AG20443 (cell line): ENCODE measurements at regions not wholly inside any gene's neighbourhood (a gene's known extent, or its start where the extent isn't known, plus 50 kb on each side); places are given as distances from the start of the nearest gene placed in this dataset.

Experiments
- DNase-seq: peaks from one replicate; pipeline ENCODE4 v3.0.0; 2012; ENCODE audit warnings: low spot score, mixed read lengths

DNA sequence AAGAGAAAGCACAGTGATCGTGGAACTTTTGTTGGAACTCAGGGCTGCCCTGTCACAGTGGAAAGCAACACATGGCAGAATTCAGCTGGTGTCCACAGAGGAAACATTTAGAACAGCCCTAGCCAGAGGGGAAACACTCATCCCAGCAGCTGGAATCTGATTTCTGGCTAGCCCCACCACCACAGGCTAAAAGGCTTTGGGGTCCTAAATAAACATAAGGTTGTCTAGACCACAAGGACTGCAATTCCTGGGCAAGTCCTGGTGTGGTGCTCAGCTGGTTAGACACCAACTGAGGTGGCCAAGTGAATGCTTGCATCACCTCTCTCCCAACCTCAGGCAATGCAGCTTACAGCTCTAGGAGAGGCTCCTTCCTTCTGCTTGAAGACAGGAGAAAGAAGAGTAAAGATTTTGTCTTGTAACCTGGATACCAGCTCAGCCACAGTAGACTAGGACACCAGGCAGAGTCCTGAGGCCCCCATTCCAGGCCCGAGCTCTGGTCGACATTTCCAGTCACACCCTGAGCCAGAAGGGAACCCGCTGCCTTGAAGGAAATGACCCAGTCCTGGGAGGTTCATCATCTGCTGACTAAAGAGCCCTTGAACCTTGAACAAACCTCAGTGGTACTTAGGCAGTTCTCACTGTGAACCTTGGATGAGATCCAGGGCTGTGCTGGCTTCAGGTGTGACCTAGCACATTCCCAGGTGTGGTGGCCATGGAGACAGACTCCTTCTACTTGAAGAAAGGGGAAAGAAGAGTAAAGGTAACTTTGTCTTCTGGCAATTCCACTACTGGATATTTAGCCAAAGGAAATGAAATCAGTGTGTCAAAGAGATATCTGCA is 85.4 kb upstream of the PLXNC1 start:
- DNase-seq, result no peak

DNA sequence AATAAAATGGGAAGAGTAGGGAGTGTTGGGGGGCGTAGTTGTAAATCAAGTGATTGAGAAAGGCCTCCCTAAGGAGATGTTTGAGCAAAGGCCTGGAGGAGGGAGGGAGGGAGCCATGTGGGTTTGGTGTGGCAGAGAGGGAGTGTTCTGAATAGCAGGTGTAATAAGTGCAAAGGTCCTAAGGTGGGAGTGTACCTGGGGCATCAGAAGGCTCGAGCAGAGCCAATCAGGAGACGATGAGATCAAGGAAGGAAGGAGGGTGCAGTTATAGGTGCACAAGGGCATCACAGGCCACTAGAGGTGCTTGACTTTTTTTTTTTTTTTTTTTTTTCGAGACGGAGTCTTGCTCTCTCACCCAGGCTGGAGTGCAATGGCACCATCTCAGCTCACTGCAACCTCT is 77.9 kb upstream of the PLXNC1 start:
- no peak for DNase-seq

DNA sequence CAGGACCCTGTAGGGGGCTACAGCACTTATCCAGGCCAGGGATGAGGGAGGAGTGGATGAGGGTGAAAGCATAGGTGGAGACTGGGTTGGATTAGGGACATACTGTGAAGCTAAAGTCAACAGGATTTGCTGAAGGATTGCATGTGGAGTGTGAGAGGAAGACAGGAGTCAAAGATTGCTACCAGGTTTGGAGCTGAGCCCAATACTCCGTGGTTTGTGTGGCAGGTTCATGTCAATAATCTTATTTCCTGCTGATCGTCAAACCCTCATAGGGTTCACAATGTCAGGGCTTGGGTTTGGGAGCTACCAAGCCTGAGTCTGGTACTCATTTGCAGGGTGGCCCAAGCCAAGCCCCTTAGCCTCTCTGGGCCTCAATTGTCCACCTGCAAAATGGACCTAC is 77.1 kb upstream of the PLXNC1 start:
- DNase-seq, result no peak

- DNase-seq, result no peak
Measured at GRCh38 chr12:94073441-94074051, 74.8 kb upstream of the PLXNC1 start.

GRCh38 chr12:94074216-94074979 is 74.0 kb upstream of the PLXNC1 start:
- DNase-seq, result peak; percentile 51

GRCh38 chr12:94074980-94075629 is 73.3 kb upstream of the PLXNC1 start:
- DNase-seq, result peak; percentile 92

DNA sequence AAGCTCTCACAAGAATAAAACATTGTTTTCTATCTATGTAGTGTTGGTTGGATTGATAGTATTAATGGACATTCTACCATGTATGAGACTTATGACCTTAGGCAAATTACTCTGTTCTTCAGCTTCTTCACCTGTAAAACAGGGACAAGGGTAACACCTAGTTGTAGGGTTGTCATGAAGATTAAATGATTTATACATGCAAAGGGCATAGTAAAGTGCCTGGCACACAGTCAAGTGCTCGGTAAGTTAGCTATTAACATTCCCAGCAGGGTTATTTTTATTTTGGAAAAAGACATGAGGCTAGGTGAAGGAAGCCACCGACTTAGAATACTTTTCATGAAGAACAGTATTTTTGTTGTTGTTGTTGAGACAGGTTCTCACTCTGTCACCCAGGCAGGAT is 71.2 kb upstream of the PLXNC1 start:
- DNase-seq, result no peak

DNA sequence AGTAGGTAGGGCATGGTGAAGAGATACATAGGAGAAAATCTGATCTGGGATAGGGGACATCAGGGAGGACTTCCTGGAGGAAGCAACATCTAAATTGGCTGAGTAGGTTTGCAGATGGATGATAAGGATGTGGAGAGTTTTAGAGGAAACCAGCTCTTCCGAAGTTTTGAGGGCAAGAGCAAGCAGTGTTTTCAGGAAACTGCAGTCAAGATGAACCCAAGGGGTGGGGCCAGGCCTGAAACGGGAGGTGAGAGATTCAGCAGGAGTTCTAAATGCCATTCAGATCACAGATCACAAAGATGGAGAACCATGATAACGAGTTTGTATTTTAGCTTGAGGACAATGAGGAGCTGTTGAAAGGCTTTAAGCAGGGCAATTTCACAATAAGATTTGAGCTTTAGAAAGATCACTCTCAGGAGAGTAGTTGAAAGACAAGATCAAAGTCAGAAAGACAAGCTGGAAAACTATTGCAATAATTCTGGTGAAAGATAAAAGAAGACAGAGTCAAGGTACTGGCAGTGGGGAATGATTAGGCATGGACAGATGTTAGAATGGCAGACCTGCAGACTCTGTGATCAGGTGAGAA is 70.1 kb upstream of the PLXNC1 start:
- no peak for DNase-seq

- no peak for DNase-seq
Measured at GRCh38 chr12:94078736-94079509, 69.5 kb upstream of the PLXNC1 start.

DNA sequence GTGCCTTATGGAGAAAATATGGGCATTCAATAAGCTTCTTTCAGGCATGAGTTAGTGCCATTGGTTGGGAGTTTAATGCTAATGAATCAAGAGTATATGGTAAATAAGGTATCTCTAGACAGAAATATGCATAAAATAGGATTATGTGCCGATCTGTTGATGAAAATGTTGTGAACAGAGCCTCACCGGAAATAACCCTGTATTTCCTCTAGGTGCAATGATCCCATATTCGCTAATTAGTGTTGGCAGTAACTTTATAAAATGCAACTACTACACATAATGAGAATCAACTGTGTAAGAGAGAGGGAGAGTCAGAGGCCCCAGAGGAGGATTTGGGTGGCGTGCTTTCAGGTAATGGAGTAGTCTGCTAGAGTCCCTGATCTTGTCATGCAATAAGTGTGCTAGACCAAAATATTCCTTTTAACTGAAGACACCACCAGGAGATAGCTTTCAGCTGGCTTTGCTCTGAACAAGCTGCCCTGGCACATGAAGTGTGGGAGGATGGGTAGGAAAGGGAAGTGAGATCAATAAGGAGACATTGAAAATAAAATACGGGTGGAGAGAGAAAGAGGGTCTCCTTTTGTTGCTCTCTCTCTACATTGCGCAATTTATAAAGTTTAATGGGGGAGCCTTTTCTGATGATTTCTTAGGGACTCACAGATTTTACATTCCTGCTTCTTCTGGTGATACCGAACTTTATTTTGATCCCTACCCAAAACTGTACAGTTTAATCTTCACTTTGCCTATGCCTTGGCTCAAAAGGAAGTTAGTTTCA is 68.6 kb upstream of the PLXNC1 start:
- DNase-seq, result no peak

GRCh38 chr12:94080341-94081009 is 67.9 kb upstream of the PLXNC1 start:
- no peak for DNase-seq

- DNase-seq, result no peak
Measured at GRCh38 chr12:94082690-94083089, 65.7 kb upstream of the PLXNC1 start.

DNA sequence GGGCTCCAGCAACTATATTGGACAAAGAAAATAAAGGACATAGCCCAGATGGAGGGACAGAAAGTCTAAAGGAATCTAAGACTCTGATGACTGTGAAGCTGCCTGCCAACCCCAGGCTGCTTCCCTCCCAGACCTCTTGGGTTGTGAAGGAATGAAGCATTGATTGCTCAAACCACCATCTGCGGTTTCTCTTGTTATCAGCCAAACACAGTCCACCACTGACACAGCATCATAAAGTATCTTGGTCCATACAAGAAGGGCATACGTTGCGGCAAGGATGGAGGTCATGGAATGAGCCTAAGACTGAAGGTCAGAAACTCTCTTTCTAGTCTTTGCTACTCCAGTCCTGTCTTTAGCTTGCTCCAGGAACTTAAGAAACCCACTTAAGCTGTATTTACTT is 58.5 kb upstream of the PLXNC1 start:
- DNase-seq, result peak; percentile 56

- no peak for DNase-seq
Measured at GRCh38 chr12:94091624-94092023, 56.8 kb upstream of the PLXNC1 start.

- no peak for DNase-seq
Measured at GRCh38 chr12:94092516-94093241, 55.7 kb upstream of the PLXNC1 start.

GRCh38 chr12:94094700-94095099 is 53.7 kb upstream of the PLXNC1 start:
- DNase-seq, result no peak

DNA sequence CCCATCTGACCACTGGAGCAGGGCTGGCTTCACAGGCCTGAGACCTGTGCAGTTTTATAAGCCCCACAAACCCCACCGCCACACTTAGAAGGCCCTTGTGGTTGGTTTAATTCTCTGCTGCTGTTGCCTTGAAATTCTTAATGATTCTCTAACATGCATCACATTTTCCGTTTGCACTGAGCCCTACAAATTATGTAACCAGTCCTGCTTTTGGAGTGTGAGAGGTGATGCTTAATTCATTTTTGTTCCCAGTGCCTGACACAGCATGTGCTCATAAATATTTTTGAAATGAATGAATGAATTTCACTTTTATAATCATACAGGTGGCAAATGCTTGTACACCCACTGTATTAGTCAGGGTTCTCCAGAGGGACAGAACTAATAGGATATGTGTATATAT is 52.8 kb upstream of the PLXNC1 start:
- no peak for DNase-seq

DNA sequence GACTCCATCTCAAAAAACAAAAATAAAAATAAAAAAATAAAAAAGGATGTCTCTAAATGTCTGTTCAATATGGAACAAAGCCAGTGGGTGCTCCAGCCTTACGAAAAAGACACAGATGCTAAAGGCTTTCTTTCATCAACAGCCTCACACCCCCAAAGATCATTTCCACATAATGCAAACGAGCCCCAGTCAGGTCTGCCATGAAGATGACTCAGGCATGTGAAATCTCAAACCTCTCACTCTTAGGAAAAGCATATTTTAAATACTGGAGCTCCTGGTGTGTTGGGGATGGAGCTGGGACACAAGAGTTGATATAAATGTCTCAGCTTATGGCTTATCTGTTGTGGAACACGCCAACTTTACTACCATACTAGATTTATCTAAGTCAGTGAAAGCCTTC is 49.9 kb upstream of the PLXNC1 start:
- peak; percentile 70 for DNase-seq
